Forelimb muscle (tissue), 1 donor: ENCODE measurements at regions not wholly inside any gene's neighbourhood (a gene's known extent, or its start where the extent isn't known, plus 50 kb on each side); places are given as distances from the start of the nearest gene placed in this dataset.

Experiments
- DNase-seq: peaks from one replicate; pipeline ENCODE4 v3.0.0-alpha.2; 2013; ENCODE audit warnings: low read depth

- no peak for DNase-seq
Observed at GRCh38 chr11:15379483-15379882, 264.8 kb downstream of the INSC start.

- no peak for DNase-seq
Observed at GRCh38 chr11:15390857-15391256, 276.1 kb downstream of the INSC start.

- DNase-seq: no peak
Observed at GRCh38 chr11:15396778-15397177, 282.1 kb downstream of the INSC start.

- no peak for DNase-seq
Observed at GRCh38 chr11:15406851-15407351, 292.2 kb downstream of the INSC start.

- DNase-seq: no peak
Observed at GRCh38 chr11:15412054-15412453, 297.3 kb downstream of the INSC start.

- no peak for DNase-seq
Observed at GRCh38 chr11:15418921-15419320, 304.2 kb downstream of the INSC start.

GRCh38 chr11:15419696-15420095 is 305.0 kb downstream of the INSC start:
- no peak for DNase-seq

- DNase-seq: no peak
Observed at GRCh38 chr11:15430381-15430780, 315.7 kb downstream of the INSC start.

GRCh38 chr11:15434529-15434928 is 319.8 kb downstream of the INSC start:
- DNase-seq: no peak

- DNase-seq: no peak
Observed at GRCh38 chr11:15446315-15446714, 331.6 kb downstream of the INSC start.

GRCh38 chr11:15446929-15447328 is 332.2 kb downstream of the INSC start:
- DNase-seq: no peak

GRCh38 chr11:15451713-15452112 is 337.0 kb downstream of the INSC start:
- DNase-seq: no peak

GRCh38 chr11:15453211-15453765 is 338.6 kb downstream of the INSC start:
- DNase-seq: no peak

- DNase-seq: no peak
Observed at GRCh38 chr11:15468466-15468865, 353.7 kb downstream of the INSC start.

GRCh38 chr11:15471048-15471894 is 356.5 kb downstream of the INSC start:
- no peak for DNase-seq

- no peak for DNase-seq
Observed at GRCh38 chr11:15471895-15472799, 357.4 kb downstream of the INSC start.

GRCh38 chr11:15473954-15474837 is 359.5 kb downstream of the INSC start:
- DNase-seq: no peak

GRCh38 chr11:15476371-15476917 is 361.7 kb downstream of the INSC start:
- DNase-seq: no peak

GRCh38 chr11:15481871-15482270 is 367.1 kb downstream of the INSC start:
- DNase-seq: no peak

- no peak for DNase-seq
Observed at GRCh38 chr11:15483205-15483604, 368.5 kb downstream of the INSC start.

GRCh38 chr11:15484398-15484797 is 369.7 kb downstream of the INSC start:
- DNase-seq: no peak
